Stimulated activated effector memory CD8-positive, alpha-beta T cell treated with anti-CD3 and anti-CD28 coated beads, Interleukin-12 subunit alpha, Interleukin-12 subunit beta, amount 100 ng/mL, for 72 hours (primary cell): ENCODE measurements at regions not wholly inside any gene's neighbourhood (a gene's known extent, or its start where the extent isn't known, plus 50 kb on each side); places are given as distances from the start of the nearest gene placed in this dataset.
"Not testable (repeated sequence)": the region's sequence is repeated elsewhere in the genome, so short reads cannot be mapped to it uniquely, and the experiment has no call there.

Experiments used
- ATAC-seq: fragments of 150-1000 bp; cut with Tn5 transposase; 2 replicates; pipeline ENCODE4 v1.10.0; 2021
- DNase-seq, 2 donors: peaks; one replicate each; pipeline ENCODE4 v3.0.0; 2021 to 2022; ENCODE audit warnings: low spot score in 2 of 2
- H3K27ac Mint-ChIP-seq: one replicate; pipeline ENCODE4 v1.8.0; 2022; ENCODE audit warnings: mild to moderate bottlenecking, mixed read lengths
- H3K36me3 Mint-ChIP-seq: one replicate; pipeline ENCODE4 v1.8.0; 2022; ENCODE audit warnings: mild to moderate bottlenecking, mixed read lengths
- H3K4me1 Mint-ChIP-seq: one replicate; pipeline ENCODE4 v1.8.0; 2022; ENCODE audit warnings: mixed read lengths
- H3K4me3 Mint-ChIP-seq: one replicate; pipeline ENCODE4 v1.8.0; 2022; ENCODE audit warnings: mild to moderate bottlenecking, mixed read lengths
- H3K9me3 Mint-ChIP-seq: one replicate; pipeline ENCODE4 v1.8.0; 2022; ENCODE audit warnings: mixed read lengths

- no peak for ATAC-seq
- DNase-seq = no peak
- H3K36me3 Mint-ChIP-seq = no peaks in the 10 kb centered on the region
- no peaks in the 10 kb centered on the region for H3K4me1 Mint-ChIP-seq
- no peak overlapping the region for H3K27ac Mint-ChIP-seq
- H3K9me3 Mint-ChIP-seq = peaks cover 23% of the 10 kb centered on the region
- no peak overlapping the region for H3K4me3 Mint-ChIP-seq
These were observed 181.8 kb downstream of the DSC3 start for GRCh38 chr18:30860741-30861140.

DNA sequence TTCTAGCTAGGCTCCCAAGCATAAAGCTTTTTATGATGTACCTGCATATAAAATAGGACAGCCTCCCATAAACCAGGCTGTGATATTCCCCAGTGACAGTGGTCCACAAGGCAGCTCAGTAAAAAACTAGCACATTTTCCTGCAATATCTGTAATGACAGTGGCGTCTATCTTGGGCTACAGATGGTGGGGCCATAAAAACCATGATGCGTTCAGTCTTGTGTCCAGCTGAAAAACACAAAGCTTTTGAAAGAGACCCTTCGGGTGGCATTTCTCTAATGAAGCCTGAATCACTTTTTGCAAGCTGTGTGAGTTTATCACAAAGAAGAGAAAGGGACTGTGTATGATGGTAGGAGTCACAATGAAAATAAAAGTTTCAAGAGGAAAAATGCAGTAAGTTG lies 183.5 kb downstream of the DSC3 start:
- no peak overlapping the region for H3K4me3 Mint-ChIP-seq
- DNase-seq (no peak), ATAC-seq (no peak)
- no peaks in the 10 kb centered on the region for H3K36me3 Mint-ChIP-seq
- peaks cover 19% of the 10 kb centered on the region for H3K9me3 Mint-ChIP-seq
- no peak overlapping the region for H3K27ac Mint-ChIP-seq
- H3K4me1 Mint-ChIP-seq = no peaks in the 10 kb centered on the region

GRCh38 chr18:30858560-30858959 lies 184.0 kb downstream of the DSC3 start:
- no peak for ATAC-seq
- no peak for DNase-seq
- peaks cover 19% of the 10 kb centered on the region for H3K9me3 Mint-ChIP-seq

DNA sequence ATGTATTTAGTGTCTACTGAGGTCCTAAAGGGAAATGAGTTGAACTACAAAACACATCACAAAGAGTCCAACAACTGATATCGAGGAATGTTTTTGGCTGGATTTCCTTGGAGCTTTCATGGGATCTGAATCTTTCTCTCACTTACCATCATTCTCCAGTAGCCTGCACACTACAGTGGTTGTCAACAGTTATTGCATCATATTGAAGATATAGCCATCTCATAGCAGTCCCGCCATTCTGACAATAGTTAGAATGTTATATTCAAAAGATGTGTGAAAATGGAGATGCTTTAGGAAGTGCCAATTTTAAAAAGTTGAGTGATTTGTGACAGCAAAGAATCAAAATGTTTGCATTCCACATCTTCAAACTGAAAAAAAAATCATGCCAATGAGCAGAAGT lies 186.8 kb downstream of the DSC3 start:
- H3K4me1 Mint-ChIP-seq = no peaks in the 10 kb centered on the region
- H3K27ac Mint-ChIP-seq = no peak overlapping the region
- no peak for ATAC-seq
- no peaks in the 10 kb centered on the region for H3K36me3 Mint-ChIP-seq
- no peak overlapping the region for H3K4me3 Mint-ChIP-seq
- peaks cover 10% of the 10 kb centered on the region for H3K9me3 Mint-ChIP-seq
- DNase-seq = no peak

More at GRCh38 chr18:30858560-30858959, 184.0 kb downstream of the DSC3 start:
- Mint-ChIP-seq H3K4me3 (no peak overlapping the region), H3K4me1 (no peaks in the 10 kb centered on the region), H3K27ac (no peak overlapping the region), H3K36me3 (no peaks in the 10 kb centered on the region)

DNA sequence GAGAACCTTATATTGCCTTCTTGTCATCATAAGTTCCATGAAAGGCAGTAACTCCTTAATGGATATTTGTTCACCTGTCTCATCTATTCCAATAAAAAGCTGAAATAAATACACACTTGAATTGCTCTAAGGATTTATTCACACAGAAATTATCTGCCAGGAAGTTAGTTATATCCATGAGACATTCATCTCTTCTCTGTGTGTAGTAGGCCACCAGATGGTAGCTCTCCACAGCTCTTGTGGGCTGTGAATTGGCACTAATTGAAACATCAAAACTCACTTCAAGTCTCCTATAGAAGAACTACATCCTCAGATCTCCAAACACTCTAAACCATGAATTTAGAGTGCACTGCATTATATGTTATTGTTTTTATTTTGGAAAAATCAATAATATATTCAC lies 189.6 kb downstream of the DSC3 start:
- Mint-ChIP-seq H3K36me3 (no peaks in the 10 kb centered on the region), H3K27ac (no peak overlapping the region), H3K9me3 (peaks cover 6% of the 10 kb centered on the region), H3K4me1 (no peaks in the 10 kb centered on the region), H3K4me3 (no peak overlapping the region)
- DNase-seq (no peak), ATAC-seq (no peak)

GRCh38 chr18:30852541-30852940 lies 190.0 kb downstream of the DSC3 start:
- ATAC-seq = no peak
- Mint-ChIP-seq H3K4me3 (no peak overlapping the region), H3K36me3 (no peaks in the 10 kb centered on the region), H3K4me1 (no peaks in the 10 kb centered on the region), H3K9me3 (peaks cover 6% of the 10 kb centered on the region), H3K27ac (no peak overlapping the region)
- DNase-seq = no peak

DNA sequence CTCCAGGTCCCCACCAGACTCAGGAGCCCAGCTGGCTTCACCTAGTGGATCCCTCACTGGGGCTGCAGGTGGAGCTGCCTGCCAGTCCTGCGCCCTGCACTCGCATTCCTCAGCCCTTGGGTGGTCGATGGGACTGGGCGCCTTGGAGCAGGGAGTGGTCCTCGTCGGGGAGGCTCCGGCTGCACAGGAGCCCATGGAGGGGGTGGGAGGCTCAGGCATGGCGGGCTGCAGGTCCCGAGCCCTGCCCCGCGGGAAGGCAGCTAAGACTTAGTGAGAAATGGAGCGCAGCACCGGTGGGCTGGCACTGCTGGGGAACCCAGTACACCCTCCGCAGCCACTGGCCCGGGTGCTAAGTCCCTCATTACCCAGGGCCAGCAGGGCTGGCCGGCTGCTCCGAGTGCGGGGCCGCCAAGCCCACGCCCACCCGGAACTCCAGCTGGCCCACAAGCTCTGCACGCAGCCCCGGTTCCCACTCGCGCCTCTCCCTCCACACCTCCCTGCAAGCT lies 203.4 kb downstream of the DSC3 start:
- DNase-seq, H3K4me1 Mint-ChIP-seq, H3K27ac Mint-ChIP-seq, ATAC-seq, H3K36me3 Mint-ChIP-seq, H3K4me3 Mint-ChIP-seq: not testable (repeated sequence)
- peaks cover 37% of the 10 kb centered on the region for H3K9me3 Mint-ChIP-seq

- Mint-ChIP-seq H3K4me1 (no peaks in the 10 kb centered on the region), H3K9me3 (peaks cover 32% of the 10 kb centered on the region), H3K36me3 (no peaks in the 10 kb centered on the region), H3K27ac (no peak overlapping the region), H3K4me3 (no peak overlapping the region)
- DNase-seq (no peak), ATAC-seq (no peak)
These were observed 213.8 kb downstream of the DSC3 start for GRCh38 chr18:30828700-30829099.

- Mint-ChIP-seq H3K36me3 (no peaks in the 10 kb centered on the region), H3K4me3 (no peak overlapping the region), H3K27ac (no peak overlapping the region), H3K9me3 (peaks cover 24% of the 10 kb centered on the region), H3K4me1 (no peaks in the 10 kb centered on the region)
- no peak for ATAC-seq
- no peak for DNase-seq
These were observed 222.9 kb downstream of the DSC3 start for GRCh38 chr18:30819619-30820018.

DNA sequence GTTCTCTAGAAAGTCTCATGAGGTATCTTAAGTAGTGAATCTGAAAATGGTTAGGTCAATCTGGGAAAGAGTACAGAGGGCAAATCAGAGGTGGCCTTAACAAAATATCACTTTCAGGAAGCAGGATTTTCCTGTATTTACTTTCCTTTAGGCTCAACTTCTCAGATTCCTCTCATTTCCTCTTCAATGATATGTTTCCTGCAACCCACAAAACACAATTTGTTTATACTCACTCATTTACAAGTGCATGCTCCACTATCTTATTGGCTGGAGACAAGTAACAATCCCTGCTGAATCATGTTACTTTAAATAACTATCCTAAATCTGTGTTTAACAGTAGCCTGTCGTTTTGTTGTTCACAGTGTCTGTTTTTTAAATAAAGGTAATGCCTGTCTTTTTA lies 228.1 kb downstream of the DSC3 start:
- Mint-ChIP-seq H3K27ac (no peak overlapping the region), H3K4me3 (no peak overlapping the region), H3K36me3 (no peaks in the 10 kb centered on the region), H3K4me1 (no peaks in the 10 kb centered on the region), H3K9me3 (peaks cover 19% of the 10 kb centered on the region)
- ATAC-seq (no peak), DNase-seq (no peak)

DNA sequence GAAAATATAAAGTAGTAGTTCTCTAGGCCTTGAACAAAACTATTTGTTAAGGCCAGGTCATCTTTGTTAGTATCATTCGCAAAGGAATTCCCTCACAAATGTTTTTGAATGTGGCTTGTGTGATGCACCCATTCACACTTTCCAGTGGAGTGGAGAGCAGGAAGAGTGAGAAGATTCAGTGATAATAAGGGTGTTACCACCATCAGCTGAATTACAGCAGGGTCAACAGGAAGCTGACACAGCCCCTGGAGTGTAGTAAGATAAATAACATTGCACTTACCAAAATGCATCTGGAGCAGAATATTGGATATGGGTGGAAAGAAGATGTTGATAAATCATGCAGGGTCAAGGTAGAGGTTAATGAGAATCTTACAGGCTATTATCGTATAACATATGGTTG lies 231.0 kb downstream of the DSC3 start:
- no peak for ATAC-seq
- DNase-seq = no peak
- H3K36me3 Mint-ChIP-seq = no peaks in the 10 kb centered on the region
- H3K4me1 Mint-ChIP-seq = no peaks in the 10 kb centered on the region
- peaks cover 10% of the 10 kb centered on the region for H3K9me3 Mint-ChIP-seq
- no peak overlapping the region for H3K27ac Mint-ChIP-seq
- no peak overlapping the region for H3K4me3 Mint-ChIP-seq

DNA sequence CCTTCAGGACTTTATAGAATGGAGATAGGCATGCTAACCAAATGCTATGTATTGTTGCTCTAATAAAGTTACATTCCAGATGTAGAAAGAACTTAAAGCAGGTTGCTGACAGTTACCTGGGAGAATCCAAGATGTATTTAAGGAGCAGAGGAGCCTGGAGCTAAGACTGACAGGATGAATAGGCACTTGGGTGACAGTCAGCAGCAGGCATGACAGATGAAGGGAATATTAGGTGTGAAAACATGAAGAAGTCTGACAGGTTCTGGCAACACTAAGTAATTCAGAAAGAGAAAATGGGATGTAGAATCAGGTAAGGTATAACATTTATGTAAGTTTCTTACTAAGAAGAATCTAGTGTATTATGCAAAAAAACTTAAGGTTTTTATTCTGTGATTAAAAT lies 232.0 kb downstream of the DSC3 start:
- DNase-seq (no peak), ATAC-seq (no peak)
- no peaks in the 10 kb centered on the region for H3K4me1 Mint-ChIP-seq
- H3K36me3 Mint-ChIP-seq = no peaks in the 10 kb centered on the region
- H3K27ac Mint-ChIP-seq = no peak overlapping the region
- peaks cover 11% of the 10 kb centered on the region for H3K9me3 Mint-ChIP-seq
- no peak overlapping the region for H3K4me3 Mint-ChIP-seq

GRCh38 chr18:30806823-30807222 lies 235.7 kb downstream of the DSC3 start:
- no peak for ATAC-seq
- no peak overlapping the region for H3K4me3 Mint-ChIP-seq
- no peaks in the 10 kb centered on the region for H3K4me1 Mint-ChIP-seq

DNA sequence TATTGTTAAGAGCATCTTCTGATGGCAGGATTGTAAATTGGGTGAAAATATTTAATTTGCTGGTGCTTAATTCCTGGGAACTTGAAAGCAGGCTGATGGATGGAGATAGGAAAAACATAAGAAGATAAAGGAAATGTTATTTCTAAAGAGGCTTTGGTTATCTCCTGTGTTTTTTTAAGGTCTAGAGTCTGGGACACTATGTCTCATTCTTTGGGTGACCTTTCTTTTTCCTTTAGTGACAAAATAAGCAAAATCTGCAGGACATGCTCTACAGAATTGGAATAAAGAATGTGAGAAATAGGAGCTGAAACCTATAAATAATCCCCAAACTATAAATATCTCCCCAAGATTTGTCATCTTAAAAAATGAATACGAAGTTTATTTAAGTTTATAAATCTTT lies 241.7 kb downstream of the DSC3 start:
- no peaks in the 10 kb centered on the region for H3K4me1 Mint-ChIP-seq
- H3K4me3 Mint-ChIP-seq = no peak overlapping the region
- no peak overlapping the region for H3K27ac Mint-ChIP-seq
- peaks cover 23% of the 10 kb centered on the region for H3K9me3 Mint-ChIP-seq
- H3K36me3 Mint-ChIP-seq = no peaks in the 10 kb centered on the region
- ATAC-seq (no peak), DNase-seq (no peak)

More at GRCh38 chr18:30806823-30807222, 235.7 kb downstream of the DSC3 start:
- Mint-ChIP-seq H3K27ac (no peak overlapping the region), H3K36me3 (no peaks in the 10 kb centered on the region), H3K9me3 (peaks cover 22% of the 10 kb centered on the region)
- no peak for DNase-seq

- no peak for ATAC-seq
- Mint-ChIP-seq H3K27ac (no peak overlapping the region), H3K4me1 (no peaks in the 10 kb centered on the region), H3K4me3 (no peak overlapping the region), H3K9me3 (peaks cover 17% of the 10 kb centered on the region), H3K36me3 (no peaks in the 10 kb centered on the region)
- DNase-seq = no peak
These were observed 250.5 kb downstream of the DSC3 start for GRCh38 chr18:30792051-30792450.

- not testable (repeated sequence) for H3K36me3 Mint-ChIP-seq, ATAC-seq, H3K9me3 Mint-ChIP-seq, H3K4me1 Mint-ChIP-seq, H3K27ac Mint-ChIP-seq, H3K4me3 Mint-ChIP-seq, DNase-seq
These were observed 254.0 kb downstream of the DSC3 start for GRCh38 chr18:30788411-30788991.

DNA sequence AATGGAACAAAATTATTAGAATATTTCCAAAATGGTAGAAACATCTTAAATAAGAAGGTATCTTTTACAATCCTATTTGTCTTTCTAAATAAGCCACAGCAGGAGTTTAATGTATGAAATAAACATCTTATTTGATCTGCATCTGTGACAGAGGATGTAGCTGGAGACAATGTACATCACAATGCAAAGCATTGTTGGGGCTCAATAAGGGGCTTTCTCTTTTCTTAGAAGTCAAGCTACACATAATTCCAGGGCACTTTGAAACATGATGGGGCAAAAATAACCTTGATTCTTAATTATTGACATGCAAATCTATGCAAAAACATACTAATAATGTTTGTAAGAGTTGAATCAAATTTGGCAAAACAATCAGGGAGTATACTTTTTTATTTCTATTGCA lies 255.1 kb downstream of the DSC3 start:
- no peak for DNase-seq
- no peak overlapping the region for H3K27ac Mint-ChIP-seq
- H3K4me1 Mint-ChIP-seq = no peaks in the 10 kb centered on the region
- H3K36me3 Mint-ChIP-seq = no peaks in the 10 kb centered on the region
- H3K9me3 Mint-ChIP-seq = peaks cover 12% of the 10 kb centered on the region
- no peak for ATAC-seq
- no peak overlapping the region for H3K4me3 Mint-ChIP-seq
